NCI-H774 (cell line): ENCODE measurements at regions not wholly inside any gene's neighbourhood (a gene's known extent, or its start where the extent isn't known, plus 50 kb on each side); places are given as distances from the start of the nearest gene placed in this dataset.

Source experiments
- DNase-seq: peaks from one replicate; lab custom pipeline; 2025; lab: John Stamatoyannopoulos, UW

DNA sequence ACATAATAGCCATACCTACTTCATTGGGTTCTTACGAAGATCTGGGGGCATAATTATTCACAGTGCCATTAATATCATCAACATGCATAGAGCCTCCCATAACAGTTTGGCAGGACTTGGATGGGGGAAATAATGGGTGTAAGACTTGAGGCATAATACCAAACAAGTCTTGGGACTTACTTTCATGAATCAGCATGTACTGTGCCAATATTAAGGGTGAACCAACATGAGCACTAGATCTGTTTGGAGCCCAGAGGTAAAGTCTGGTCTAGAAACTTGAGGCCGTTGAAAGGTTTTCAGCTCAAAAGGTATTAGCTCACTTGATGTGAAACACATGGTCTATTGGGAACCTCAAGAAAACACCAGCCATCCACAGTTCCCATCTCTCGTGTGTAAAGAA, 56.7 kb upstream of the ZC3H11B start:
- DNase-seq = no peak

GRCh38 chr1:219669042-219669441, 56.1 kb upstream of the ZC3H11B start:
- no peak for DNase-seq

GRCh38 chr1:219668446-219668845, 55.5 kb upstream of the ZC3H11B start:
- no peak for DNase-seq

DNA sequence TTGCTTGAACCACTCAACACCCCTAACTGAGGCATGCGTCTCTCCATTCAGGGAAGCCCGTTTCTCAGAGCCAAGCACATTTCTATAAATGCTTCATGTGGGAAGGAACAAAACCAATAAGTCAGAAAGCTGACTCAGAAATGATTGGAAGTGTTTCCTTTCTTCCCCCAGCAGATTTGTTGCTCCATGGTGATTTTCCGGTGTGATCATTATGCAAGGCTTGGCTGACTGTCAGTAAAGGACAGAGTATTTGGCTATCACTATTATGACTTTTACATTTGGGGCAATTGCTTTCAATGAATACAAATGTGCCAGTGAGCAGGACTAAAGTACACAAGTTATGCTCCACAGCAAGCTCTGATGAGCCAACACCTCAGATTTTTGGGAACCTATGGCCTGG, 53.3 kb upstream of the ZC3H11B start:
- DNase-seq = no peak

GRCh38 chr1:219665089-219665488, 52.2 kb upstream of the ZC3H11B start:
- DNase-seq = no peak

GRCh38 chr1:219664310-219665029, 51.6 kb upstream of the ZC3H11B start:
- no peak for DNase-seq
